Spleen (tissue), 7 donors: ENCODE measurements at regions not wholly inside any gene's neighbourhood (a gene's known extent, or its start where the extent isn't known, plus 50 kb on each side); places are given as distances from the start of the nearest gene placed in this dataset.

Source experiments
- POLR2A ChIP-seq, 3 donors: fragments of 450-650 bp; IDR thresholded peaks; one replicate each; pipeline ENCODE4 v1.5.1; 2017; ENCODE audit warnings: antibody characterized with exemption in 3 of 3, mild to moderate bottlenecking in 1 of 3
- POLR2AphosphoS5 ChIP-seq, 3 donors: sonication (generic); formaldehyde crosslinking; IDR thresholded peaks; one replicate each; pipeline ENCODE4 v1.5.1; 2017; ENCODE audit warnings: antibody characterized with exemption in 3 of 3
- TF ChIP-seq, protein P1 (sequence below), 11 experiments: fragments of 200-600 bp in 7 of 11; fragments of 450-650 bp in 4 of 11; sonication (generic) in 4 of 11; IDR thresholded peaks in 8 of 11; conservative IDR thresholded peaks in 3 of 11; 1 replicate in 7 of 11; 2 replicates in 4 of 11; pipeline versions ENCODE4 v1.4.0 to v1.8.0; 2016 to 2021; ENCODE audit warnings: antibody characterized with exemption in 11 of 11, inconsistent platforms in 4 of 11, mild to moderate bottlenecking in 1 of 11
- donor health status: DM: no; HTN: no; CAD: no; lungs with moderate emphysema.
- donor health status: DM: no; HTN: no; CAD: no.
- donor health status: DM: no; HTN: no; CAD: no.

DNA sequence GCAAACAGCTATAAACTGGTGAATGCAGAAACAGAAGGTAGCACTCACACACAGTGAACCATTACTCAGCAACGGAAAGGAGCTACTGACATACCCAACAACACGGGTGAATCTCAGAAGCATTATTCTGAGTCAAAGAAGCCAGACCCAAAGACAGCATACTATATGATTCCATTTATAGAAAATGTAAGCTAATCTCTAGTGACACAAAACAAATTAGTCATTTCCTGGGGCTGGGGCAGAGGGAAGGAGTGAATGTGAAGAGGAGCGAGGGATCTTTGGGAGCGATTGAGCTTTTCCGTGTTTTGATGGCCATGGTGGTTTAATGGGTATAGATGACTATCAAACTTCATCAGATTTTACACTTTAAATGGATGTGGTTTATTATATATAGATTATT, 614.6 kb downstream of the DHX35 start:
- TF ChIP-seq, protein P1, sequence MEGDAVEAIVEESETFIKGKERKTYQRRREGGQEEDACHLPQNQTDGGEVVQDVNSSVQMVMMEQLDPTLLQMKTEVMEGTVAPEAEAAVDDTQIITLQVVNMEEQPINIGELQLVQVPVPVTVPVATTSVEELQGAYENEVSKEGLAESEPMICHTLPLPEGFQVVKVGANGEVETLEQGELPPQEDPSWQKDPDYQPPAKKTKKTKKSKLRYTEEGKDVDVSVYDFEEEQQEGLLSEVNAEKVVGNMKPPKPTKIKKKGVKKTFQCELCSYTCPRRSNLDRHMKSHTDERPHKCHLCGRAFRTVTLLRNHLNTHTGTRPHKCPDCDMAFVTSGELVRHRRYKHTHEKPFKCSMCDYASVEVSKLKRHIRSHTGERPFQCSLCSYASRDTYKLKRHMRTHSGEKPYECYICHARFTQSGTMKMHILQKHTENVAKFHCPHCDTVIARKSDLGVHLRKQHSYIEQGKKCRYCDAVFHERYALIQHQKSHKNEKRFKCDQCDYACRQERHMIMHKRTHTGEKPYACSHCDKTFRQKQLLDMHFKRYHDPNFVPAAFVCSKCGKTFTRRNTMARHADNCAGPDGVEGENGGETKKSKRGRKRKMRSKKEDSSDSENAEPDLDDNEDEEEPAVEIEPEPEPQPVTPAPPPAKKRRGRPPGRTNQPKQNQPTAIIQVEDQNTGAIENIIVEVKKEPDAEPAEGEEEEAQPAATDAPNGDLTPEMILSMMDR (IDR thresholded peaks at IDR 0.05 in 8 of 11, conservative IDR thresholded peaks at IDR 0.05 in 3 of 11): no peak
- TF ChIP-seq POLR2AphosphoS5 (IDR thresholded peaks at IDR 0.05) (no peak), POLR2A (IDR thresholded peaks at IDR 0.05) (no peak)
